ENCODE measurements at regions not wholly inside any gene's neighbourhood (a gene's known extent, or its start where the extent isn't known, plus 50 kb on each side); places are given as distances from the start of the nearest gene placed in this dataset.

- Histone ChIP-seq H3K79me1 (ENCODE audit: low read depth in 1 of 2, low read length in 2 of 2) (no peaks in the 10 kb centered on the region), H2BK120ac (ENCODE audit: low read depth, low read length) (no peak overlapping the region), H3K36me3 (ENCODE audit: control insufficient read depth, insufficient read depth, low read length) (no peaks in the 10 kb centered on the region), H3K4ac (ENCODE audit: low read depth, low read length) (no peak overlapping the region), H2BK5ac (ENCODE audit: low read depth, low read length, poor library complexity, severe bottlenecking) (no peak overlapping the region), H2BK20ac (ENCODE audit: low read depth, low read length) (no peak overlapping the region), H3K14ac (replicated peaks; ENCODE audit: low read depth, low read length) (no peak overlapping the region), H3K9ac (ENCODE audit: low read depth, low read length) (no peak overlapping the region), H3K56ac (ENCODE audit: extremely low read depth, insufficient read depth, low read length) (no peak overlapping the region), H3K4me1 (ENCODE audit: control insufficient read depth, insufficient read depth, low read length) (no peaks in the 10 kb centered on the region), H2AK9ac (replicated peaks; ENCODE audit: low read depth, low read length, poor library complexity) (no peak overlapping the region), H4K20me1 (ENCODE audit: insufficient read depth, low read length) (no peaks in the 10 kb centered on the region), H4K8ac (ENCODE audit: low read depth in 2 of 2, low read length in 2 of 2) (no peak overlapping the region), H4K91ac (ENCODE audit: insufficient read depth, low read depth, low read length) (no peak overlapping the region), H2AK5ac (ENCODE audit: low read depth, low read length) (no peak overlapping the region), H2BK15ac (ENCODE audit: low read depth, low read length) (no peak overlapping the region), H2AFZ (replicated peaks; ENCODE audit: low read length, poor library complexity) (no peak overlapping the region), H3K27ac (ENCODE audit: insufficient read depth, low read length) (no peak overlapping the region), H3K27me3 (ENCODE audit: control insufficient read depth, insufficient read depth, low read length) (no peaks in the 10 kb centered on the region), H3K18ac (ENCODE audit: low read depth, low read length) (no peak overlapping the region), H3K4me2 (ENCODE audit: low read depth, low read length) (no peak overlapping the region), H4K5ac (ENCODE audit: low read depth, low read length) (no peak overlapping the region), H3K23ac (ENCODE audit: low read depth, low read length) (no peak overlapping the region), H3K9me1 (ENCODE audit: insufficient read depth, low read length) (no peaks in the 10 kb centered on the region), H3K4me3 (ENCODE audit: insufficient read depth, low read depth, low read length) (no peak overlapping the region), H3K9me3 (ENCODE audit: control insufficient read depth, insufficient read depth, low read length) (peaks cover 74% of the 10 kb centered on the region)
- in situ Hi-C loops (cut with MboI; ENCODE audit: low sequenced_read_pairs): no loop called here
- intact Hi-C loops (cut with micrococcal nuclease): no loop called here
- TF ChIP-seq BHLHE40 (IDR thresholded peaks at IDR 0.05; ENCODE audit: low read depth, low read length) (no peak), SMC3 (IDR thresholded peaks at IDR 0.05; ENCODE audit: low read depth, low read length) (no peak), RAD21 (IDR thresholded peaks at IDR 0.05; ENCODE audit: low read length) (no peak), NFE2L2 (IDR thresholded peaks at IDR 0.05; ENCODE audit: low read depth, low read length) (no peak), POLR2A (IDR thresholded peaks at IDR 0.05; ENCODE audit: low read depth, low read length) (no peak), USF2 (IDR thresholded peaks at IDR 0.05; ENCODE audit: low read depth, low read length) (no peak), MXI1 (IDR thresholded peaks at IDR 0.05; ENCODE audit: borderline replicate concordance, low read depth, low read length) (no peak), RFX5 (IDR thresholded peaks at IDR 0.05; ENCODE audit: low read depth, low read length) (no peak), FOS (IDR thresholded peaks at IDR 0.05; ENCODE audit: low read depth, low read length) (no peak), CEBPB (IDR thresholded peaks at IDR 0.05; ENCODE audit: low read depth, low read length) (no peak), CTCF (conservative IDR thresholded peaks at IDR 0.05; ENCODE audit: low read depth, low read length) (no peak), CHD1 (IDR thresholded peaks at IDR 0.05; ENCODE audit: low read depth, low read length) (no peak), MAZ (IDR thresholded peaks at IDR 0.05; ENCODE audit: borderline replicate concordance, low read depth, low read length) (no peak), RCOR1 (IDR thresholded peaks at IDR 0.05; ENCODE audit: insufficient replicate concordance, low read length) (no peak), ELK1 (IDR thresholded peaks at IDR 0.05; ENCODE audit: borderline replicate concordance, low read depth, low read length) (no peak), MAFK (IDR thresholded peaks at IDR 0.05; ENCODE audit: low read depth, low read length) (no peak)
- 56% methylated on average over 6 of the region's 11 CpGs; no CpG with 5 or more reads in 1 of the 2 experiments for WGBS, 2 experiments (ENCODE audit: extremely low coverage in 2 of 2, insufficient read length in 1 of 2)
- ChIA-PET POLR2A (ENCODE audit: unreplicated experiment) (no interaction called here), CTCF (no interaction called here)
- BruUV-seq (replicated peaks): no TSS peak
- no peak for DNase-seq
- ATAC-seq (ENCODE audit: low read depth): no peak
- dilution Hi-C loops (cut with HindIII; ENCODE audit: low sequenced_read_pairs, unreplicated experiment): no loop called here
Measured at GRCh38 chr15:25177955-25178801, 223.4 kb downstream of the SNRPN start.
